Endothelial cell of umbilical vein (primary cell): ENCODE measurements at regions not wholly inside any gene's neighbourhood (a gene's known extent, or its start where the extent isn't known, plus 50 kb on each side); places are given as distances from the start of the nearest gene placed in this dataset.

Experiments
- CTCF ChIP-seq, 2 donors: IDR thresholded peaks; 1 replicate in 1 of 2; 2 replicates in 1 of 2; pipeline ENCODE4 v1.5.1; 2011; ENCODE audit warnings: low read length in 2 of 2, mild to moderate bottlenecking in 2 of 2, moderate library complexity in 2 of 2, control low read depth in 1 of 2, inconsistent platforms in 1 of 2, low read depth in 1 of 2; ENCODE audit not compliant: insufficient read depth in 1 of 2; ENCODE audit errors: extremely low read depth in 1 of 2
- EZH2 ChIP-seq: IDR thresholded peaks from 2 replicates; pipeline ENCODE4 v1.6.1; 2012; ENCODE audit warnings: borderline replicate concordance, low read depth, mild to moderate bottlenecking, moderate library complexity, low read length, inconsistent platforms; ENCODE audit not compliant: severe bottlenecking
- POLR2A ChIP-seq: IDR thresholded peaks from 2 replicates; pipeline ENCODE4 v1.6.1; 2012; ENCODE audit warnings: low read depth, mild to moderate bottlenecking, control low read depth, low read length
- POLR2AphosphoS5 ChIP-seq: IDR thresholded peaks from 2 replicates; pipeline ENCODE4 v1.6.1; 2012; ENCODE audit warnings: low read depth, mild to moderate bottlenecking, control low read depth, low read length, moderate library complexity; ENCODE audit not compliant: insufficient read depth

- no peak for TF ChIP-seq POLR2AphosphoS5
- no peak for TF ChIP-seq POLR2A
- TF ChIP-seq CTCF (IDR thresholded peaks at IDR 0.05; ENCODE audit: extremely low read depth in 1 of 2, insufficient read depth in 1 of 2, low read depth in 1 of 2, low read length in 2 of 2) = no peak
- TF ChIP-seq EZH2 = no peak
Observed at GRCh38 chr4:62940229-62940628, 1469.0 kb downstream of the TECRL start.
